ENCODE measurements at regions not wholly inside any gene's neighbourhood (a gene's known extent, or its start where the extent isn't known, plus 50 kb on each side); places are given as distances from the start of the nearest gene placed in this dataset.

DNA sequence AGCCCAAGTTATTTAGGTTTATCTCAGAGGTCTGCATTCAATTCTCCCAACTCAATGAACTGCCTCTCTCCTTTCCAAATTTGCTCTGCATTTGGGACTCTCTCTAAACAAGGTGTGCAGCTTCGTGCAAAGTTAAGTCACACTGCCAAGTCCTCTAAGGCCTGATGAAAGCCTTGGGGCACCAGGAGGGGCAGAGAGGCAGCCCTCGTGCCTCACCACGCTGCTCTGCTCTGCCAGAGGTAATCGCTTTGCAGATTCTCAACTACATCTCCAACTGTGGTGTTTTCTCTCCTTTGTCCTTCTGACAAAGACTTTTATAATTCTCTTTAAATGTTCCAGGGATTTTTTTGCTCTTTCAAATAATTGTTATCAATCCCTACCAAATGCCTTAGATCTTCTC, 283.0 kb downstream of the MEIS1 start:
- no peak for DNase-seq (ENCODE audit: insufficient read length, low spot score)
- no peak for FAIRE-seq

DNA sequence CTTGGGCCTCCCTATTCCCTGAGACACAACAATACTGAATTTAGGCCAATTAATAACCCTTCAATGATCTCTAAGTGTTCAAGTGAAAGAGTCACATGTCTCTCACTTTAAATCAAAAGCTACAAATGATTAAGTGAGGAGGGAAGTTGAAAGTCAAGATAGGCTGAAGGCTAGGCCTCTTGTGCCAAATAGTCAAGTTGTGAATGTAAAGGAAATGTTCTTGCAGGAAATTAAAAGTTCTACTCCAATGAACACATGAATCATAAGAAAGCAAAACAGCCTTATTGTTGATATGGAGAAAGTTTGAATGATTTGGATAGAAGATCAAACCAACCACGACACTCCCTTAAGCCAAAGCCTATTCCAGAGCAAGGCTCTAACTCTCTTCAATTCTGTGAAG, 286.9 kb downstream of the MEIS1 start:
- no peak for TF ChIP-seq POLR2A (IDR thresholded peaks at IDR 0.05; ENCODE audit: low read depth, low read length)
- no peak for DNase-seq (ENCODE audit: insufficient read length, low spot score)
- no peak for FAIRE-seq

More for the DNA sequence above, 283.0 kb downstream of the MEIS1 start:
- TF ChIP-seq POLR2A (IDR thresholded peaks at IDR 0.05; ENCODE audit: low read depth, low read length) = no peak

DNA sequence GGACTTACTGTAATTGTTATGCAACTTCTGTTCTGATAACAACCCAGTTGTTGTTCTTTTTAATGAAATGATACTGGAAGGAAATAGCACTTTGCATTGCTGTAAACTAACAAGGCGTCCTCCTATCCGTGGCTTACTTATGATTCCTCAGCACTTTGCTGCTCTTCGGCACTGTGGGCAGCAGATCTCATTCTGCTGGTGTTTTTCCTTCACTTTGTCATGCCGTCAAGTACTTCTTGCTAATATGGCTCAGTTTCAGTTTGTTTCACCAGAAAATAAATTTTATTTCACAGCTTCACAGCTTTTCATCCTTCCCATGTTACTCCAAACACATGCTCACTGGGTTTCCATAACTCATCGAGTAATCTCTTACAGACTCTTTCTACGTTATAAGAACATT, 289.3 kb downstream of the MEIS1 start:
- DNase-seq (ENCODE audit: insufficient read length, low spot score) = no peak
- TF ChIP-seq POLR2A (IDR thresholded peaks at IDR 0.05; ENCODE audit: low read depth, low read length) = no peak
- FAIRE-seq = no peak

DNA sequence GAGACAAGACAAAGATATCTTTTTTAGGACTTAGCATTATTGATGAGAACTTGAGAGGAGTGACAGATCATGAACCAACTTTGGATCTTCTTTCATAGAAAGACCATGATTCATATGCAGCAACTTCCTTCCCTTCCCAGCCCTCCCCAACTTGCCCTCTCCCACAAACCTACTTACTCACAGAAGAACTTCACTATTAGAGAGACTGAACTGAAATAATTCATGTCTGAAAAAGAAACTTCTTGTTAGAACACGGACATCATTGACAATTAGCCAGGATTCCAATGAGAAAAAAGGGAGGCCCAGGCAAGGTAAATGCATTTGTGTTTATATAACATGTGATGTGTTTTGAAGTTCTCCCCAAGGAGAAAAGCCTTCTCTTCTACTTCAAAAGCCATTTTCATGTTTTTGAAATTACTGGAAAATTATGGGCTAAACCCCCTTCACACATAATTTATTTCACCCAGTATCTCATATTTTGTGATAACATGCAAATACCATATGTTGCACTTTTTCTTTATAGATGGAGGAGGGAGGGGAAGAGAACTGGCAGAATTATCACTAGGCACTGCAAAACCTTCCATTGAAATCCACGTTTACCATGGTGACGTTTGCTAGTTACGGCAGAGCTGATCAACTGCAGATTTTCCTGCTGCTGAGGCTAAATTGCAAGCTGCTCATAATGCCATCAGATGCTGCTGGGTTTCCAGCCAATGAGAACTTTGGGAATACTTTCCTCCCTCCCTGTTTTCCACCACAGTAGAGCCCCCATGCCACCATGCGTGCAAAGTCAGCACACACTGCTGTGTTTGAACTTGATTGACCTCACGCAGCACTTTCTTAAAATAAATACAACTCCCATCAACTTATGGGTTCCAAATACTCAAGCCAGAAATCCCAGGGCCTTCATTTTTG, 294.7 kb downstream of the MEIS1 start:
- TF ChIP-seq POLR2A (IDR thresholded peaks at IDR 0.05; ENCODE audit: low read depth, low read length) = no peak
- no peak for DNase-seq (ENCODE audit: insufficient read length, low spot score)
- no peak for FAIRE-seq

DNA sequence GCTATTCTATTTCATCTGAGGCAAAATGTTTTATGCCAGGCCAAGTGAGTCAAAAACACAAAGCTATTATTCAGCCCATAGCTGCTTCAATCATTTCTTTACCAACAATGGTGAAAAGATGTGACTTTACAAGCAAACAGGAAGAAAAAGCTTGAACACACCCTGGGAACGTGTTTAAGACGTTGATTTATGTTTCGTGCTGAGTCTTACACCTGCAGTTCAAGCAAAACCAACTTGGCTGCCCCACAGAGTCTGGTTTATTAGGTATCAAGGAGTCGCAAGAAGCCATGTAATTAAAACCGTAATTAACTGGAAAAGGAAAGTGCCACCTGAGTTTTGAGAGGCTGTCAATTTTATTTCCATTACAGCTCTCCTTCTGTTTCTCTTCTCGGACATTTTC, 295.5 kb downstream of the MEIS1 start:
- FAIRE-seq (no peak), DNase-seq (ENCODE audit: insufficient read length, low spot score) (no peak)
- TF ChIP-seq POLR2A (IDR thresholded peaks at IDR 0.05; ENCODE audit: low read depth, low read length) = no peak

DNA sequence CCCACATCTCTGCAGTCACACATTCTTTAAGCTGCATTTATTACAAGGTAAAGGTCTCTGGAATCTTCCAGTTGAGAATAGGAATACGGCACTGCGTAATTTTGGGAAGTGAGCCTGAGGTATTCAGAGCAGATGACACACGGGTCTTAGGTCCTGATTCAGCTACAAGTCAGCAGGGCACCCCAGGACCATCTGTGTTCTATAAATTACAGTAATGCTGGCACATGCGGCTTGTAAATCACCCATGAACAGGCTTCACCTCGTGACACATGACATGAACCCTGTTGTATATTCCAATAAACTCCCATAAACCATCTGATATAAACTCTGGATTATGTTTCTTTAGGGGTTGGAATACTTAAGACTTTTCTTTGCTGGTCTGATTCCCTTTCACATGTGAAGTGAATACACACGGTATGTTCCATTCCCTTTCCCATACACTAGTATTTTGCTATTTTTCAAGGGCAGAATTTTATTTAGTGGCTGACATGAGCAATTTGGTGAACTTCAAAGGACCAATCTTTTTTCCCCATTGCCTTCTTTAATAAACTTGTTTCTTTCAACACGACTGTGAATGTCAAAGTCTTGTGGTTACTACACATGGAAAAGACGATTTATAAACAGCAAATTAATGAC, 298.6 kb downstream of the MEIS1 start:
- FAIRE-seq (no peak), DNase-seq (ENCODE audit: insufficient read length, low spot score) (no peak)
- TF ChIP-seq POLR2A (IDR thresholded peaks at IDR 0.05; ENCODE audit: low read depth, low read length) = no peak

DNA sequence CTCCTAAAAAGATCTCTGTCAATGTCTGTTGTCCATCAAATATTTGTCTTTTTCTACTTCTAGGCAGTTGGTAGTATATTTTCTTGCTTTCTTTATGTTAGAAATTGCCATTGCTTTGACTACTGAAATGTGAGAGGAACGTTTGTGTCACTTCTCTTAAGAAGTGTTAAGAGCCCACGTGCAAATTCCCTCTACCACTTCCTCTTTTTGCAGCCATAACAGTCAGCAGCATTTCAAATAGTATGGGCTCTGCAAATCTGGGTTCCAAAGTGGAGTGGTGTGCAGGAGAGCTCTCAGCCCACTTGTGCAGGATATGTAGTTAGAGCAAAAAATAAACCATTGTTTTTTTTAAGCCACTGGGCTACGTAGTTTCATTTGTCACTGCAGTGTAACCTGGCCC, 314.0 kb downstream of the MEIS1 start:
- TF ChIP-seq POLR2A (IDR thresholded peaks at IDR 0.05; ENCODE audit: low read depth, low read length) = no peak

DNA sequence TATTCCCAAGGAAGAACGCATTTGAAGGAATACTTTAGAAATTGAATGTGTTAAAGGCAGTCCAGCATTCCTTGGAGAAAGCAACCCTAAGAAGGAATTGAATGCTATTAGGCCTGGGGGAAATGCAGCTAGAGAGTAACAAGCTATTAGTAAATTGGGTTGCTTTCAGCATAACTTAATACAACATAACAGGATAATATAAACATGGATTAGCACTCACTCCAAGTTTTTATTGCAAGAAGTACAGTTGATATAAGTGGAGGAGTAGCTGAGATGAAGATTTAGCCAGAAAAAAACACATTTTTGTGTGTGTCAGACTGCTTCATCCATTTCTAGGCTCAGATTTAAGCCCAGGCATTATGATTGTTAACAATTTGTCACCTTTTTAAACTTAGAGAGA, 314.6 kb downstream of the MEIS1 start:
- FAIRE-seq (no peak), DNase-seq (ENCODE audit: insufficient read length, low spot score) (no peak)
- no peak for TF ChIP-seq POLR2A (IDR thresholded peaks at IDR 0.05; ENCODE audit: low read depth, low read length)

More for the DNA sequence above, 314.0 kb downstream of the MEIS1 start:
- no peak for DNase-seq (ENCODE audit: insufficient read length, low spot score)
- FAIRE-seq = no peak

DNA sequence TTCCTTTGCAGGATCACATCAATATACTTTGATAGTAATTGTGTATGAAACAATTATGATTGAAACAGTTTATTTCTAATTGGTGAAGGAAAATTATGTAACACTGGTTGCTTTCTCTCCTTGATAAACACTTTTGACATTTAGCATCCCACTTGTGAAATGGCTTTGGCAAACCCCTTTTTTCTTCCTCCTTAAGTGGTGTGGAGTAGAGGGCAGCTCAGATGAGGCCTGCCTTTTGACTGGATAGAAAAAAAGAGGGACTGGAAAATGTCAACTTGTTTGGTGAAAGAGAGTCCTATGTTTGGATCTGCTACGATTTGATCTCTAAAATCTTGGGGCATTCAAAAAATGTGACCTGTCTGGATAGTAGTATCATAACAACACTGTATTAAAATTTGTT, 318.3 kb downstream of the MEIS1 start:
- DNase-seq (ENCODE audit: insufficient read length, low spot score) = no peak
- TF ChIP-seq POLR2A (IDR thresholded peaks at IDR 0.05; ENCODE audit: low read depth, low read length) = no peak
- no peak for FAIRE-seq

DNA sequence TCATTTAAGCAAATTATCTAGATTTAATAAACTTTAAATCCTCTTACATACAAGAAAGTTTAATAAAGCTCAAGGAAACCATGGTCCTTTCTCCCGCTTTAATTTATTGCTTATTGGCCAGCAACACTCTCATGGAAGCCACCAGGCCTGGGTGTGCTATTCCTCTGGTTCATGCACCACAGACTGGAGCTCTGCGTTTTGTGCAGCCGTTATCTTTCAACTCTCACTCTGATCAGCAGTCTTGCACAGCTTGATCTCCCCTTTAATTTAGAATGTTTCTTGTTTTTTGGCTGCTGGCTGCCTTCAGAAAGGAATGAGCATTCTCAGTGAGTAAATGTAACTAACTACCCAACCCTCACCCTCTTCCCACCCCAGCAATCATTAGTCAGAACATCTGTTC, 318.7 kb downstream of the MEIS1 start:
- DNase-seq (ENCODE audit: insufficient read length, low spot score) (no peak), FAIRE-seq (no peak)
- TF ChIP-seq POLR2A (IDR thresholded peaks at IDR 0.05; ENCODE audit: low read depth, low read length) = no peak

DNA sequence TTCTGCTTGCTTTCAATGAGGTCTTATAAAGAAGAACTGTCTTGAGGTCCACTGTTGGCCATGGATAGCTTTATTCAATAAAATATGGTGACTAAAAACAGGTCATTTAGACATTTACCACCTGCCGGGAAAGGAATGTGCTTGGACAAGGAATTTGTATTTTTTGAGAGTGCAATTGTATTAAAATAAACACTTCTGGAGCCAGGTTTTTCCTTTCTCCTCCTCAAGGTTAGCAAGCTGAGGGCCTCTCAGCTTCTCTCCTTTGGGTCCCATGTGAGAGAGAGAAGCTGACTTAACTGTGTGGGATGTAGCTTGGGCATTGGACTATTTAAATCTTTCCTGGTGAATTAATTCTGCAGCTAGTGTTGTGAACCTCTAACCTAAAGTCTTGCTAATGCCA, 321.0 kb downstream of the MEIS1 start:
- FAIRE-seq = no peak
- DNase-seq (ENCODE audit: insufficient read length, low spot score) = no peak
- no peak for TF ChIP-seq POLR2A (IDR thresholded peaks at IDR 0.05; ENCODE audit: low read depth, low read length)

DNA sequence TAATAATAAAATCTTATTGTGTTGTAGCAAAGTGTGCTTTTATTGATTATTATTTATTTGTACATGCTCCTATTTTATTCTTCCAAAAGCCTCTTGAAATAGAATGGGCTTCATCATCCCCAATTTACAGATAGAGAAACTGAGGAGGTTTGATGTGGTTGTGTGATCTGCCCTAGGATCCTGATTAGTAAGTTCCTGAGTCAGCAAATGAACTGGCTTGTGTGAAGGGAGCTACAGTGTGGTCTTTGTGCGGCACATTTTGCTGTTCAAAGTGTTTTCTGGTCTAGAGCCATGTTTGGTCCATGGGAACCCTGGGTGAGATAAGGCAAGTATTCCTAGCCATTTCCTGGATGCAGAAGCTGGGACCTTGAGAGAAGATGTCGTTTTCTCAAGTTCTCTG, 326.9 kb downstream of the MEIS1 start:
- FAIRE-seq = no peak
- DNase-seq (ENCODE audit: insufficient read length, low spot score) = no peak
- no peak for TF ChIP-seq POLR2A (IDR thresholded peaks at IDR 0.05; ENCODE audit: low read depth, low read length)

DNA sequence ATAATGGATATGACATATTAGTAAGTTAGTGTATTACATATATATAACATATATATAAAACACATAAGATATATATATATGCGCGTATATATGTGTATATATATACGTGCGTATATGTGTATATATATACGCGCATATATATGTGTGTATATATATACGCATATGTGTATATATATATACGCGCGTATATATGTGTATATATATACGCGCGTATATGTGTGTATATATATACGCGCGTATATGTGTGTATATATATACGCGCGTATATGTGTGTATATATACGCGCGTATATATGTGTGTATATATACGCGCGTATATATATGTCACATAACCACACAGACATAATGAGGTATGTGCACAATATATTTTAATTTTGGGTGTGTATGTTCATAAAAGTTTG, 327.8 kb downstream of the MEIS1 start:
- DNase-seq (ENCODE audit: insufficient read length, low spot score) = no peak
- FAIRE-seq = no peak
- TF ChIP-seq POLR2A (IDR thresholded peaks at IDR 0.05; ENCODE audit: low read depth, low read length) = no peak

DNA sequence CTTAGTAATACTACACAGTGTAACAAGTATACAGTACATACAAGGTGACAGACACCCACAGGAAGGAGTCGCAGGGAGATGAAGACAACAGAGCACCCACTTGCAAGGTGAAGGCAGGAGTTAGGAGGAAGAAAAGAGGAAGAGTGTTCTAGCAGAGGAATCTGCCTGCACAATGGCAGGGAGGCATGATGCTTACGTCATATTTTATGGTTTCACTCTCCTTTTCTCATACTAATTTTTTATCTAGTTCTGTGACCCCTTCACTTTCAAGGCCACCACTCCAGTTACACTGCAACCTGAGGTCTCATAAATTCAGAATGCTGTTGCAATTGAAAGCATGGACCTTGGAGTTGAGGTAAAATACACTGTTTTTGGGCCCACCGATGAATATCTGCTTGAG, 331.7 kb downstream of the MEIS1 start:
- FAIRE-seq (no peak), DNase-seq (ENCODE audit: insufficient read length, low spot score) (no peak)
- TF ChIP-seq POLR2A (IDR thresholded peaks at IDR 0.05; ENCODE audit: low read depth, low read length) = no peak

All from H54 (cell line).